DND-41 (cell line): ENCODE measurements at regions not wholly inside any gene's neighbourhood (a gene's known extent, or its start where the extent isn't known, plus 50 kb on each side); places are given as distances from the start of the nearest gene placed in this dataset.

Experiments
- CTCF ChIP-seq: IDR thresholded peaks from 2 replicates; pipeline ENCODE4 v1.5.1; 2012; ENCODE audit warnings: borderline replicate concordance, low read length, moderate library complexity, mild to moderate bottlenecking; ENCODE audit not compliant: poor library complexity, severe bottlenecking; ENCODE audit errors: extremely low read depth
- EZH2 ChIP-seq: IDR thresholded peaks from 3 replicates; pipeline ENCODE4 v1.6.1; 2012; ENCODE audit warnings: borderline replicate concordance, low read depth, mild to moderate bottlenecking, moderate library complexity, low read length, inconsistent platforms; ENCODE audit not compliant: severe bottlenecking

- TF ChIP-seq CTCF (no peak), EZH2 (no peak)
These were observed 177.1 kb upstream of the PGR start for GRCh38 chr11:101306721-101307120.
